GM21528 (cell line): ENCODE measurements at regions not wholly inside any gene's neighbourhood (a gene's known extent, or its start where the extent isn't known, plus 50 kb on each side); places are given as distances from the start of the nearest gene placed in this dataset.
"Not testable (repeated sequence)": the region's sequence is repeated elsewhere in the genome, so short reads cannot be mapped to it uniquely, and the experiment has no call there.

Experiments
- ATAC-seq: cut with Tn5 transposase; IDR thresholded peaks from one replicate; pipeline ENCODE4 v1.9.1; 2021; ENCODE audit warnings: mild to moderate bottlenecking, moderate library complexity; ENCODE audit not compliant: unreplicated experiment, low FRiP score

DNA sequence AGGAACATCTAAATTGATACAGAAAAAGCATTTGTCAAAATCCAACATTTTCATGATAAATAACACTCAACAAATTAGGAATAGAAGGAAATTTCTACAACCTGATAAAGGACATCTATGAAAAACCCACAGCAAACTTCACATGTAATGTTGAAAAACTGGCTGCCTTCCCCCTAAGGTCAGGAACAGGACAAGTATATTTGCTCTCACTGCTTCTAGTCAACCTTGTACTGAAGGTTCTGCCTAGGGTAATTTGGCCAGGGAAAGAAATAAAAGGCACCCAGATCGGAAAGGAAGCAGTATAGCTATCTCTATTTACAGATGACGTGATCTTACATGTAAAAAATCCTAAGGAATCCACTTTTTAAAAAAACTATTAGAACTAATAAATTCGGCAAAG lies 97.1 kb upstream of the USP9X start:
- no peak for ATAC-seq

DNA sequence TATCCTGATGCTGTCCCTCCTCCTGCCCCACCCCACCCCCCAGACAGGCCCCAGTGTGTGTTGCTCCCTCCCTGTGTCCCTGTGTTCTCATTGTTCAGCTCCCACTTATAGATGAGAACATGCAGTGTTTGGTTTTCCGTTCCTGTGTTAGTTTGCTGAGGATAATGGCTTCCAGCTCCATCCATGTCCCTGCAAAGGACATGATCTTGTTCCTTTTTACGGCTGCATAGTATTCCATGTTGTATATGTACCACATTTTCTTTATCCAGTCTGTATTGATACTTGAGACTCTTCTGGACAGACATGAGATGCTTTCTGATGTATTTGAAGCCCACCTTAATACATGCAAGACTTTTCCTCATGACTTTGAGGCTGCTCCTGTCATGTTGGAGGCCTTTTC lies 91.8 kb upstream of the USP9X start:
- not testable (repeated sequence) for ATAC-seq

DNA sequence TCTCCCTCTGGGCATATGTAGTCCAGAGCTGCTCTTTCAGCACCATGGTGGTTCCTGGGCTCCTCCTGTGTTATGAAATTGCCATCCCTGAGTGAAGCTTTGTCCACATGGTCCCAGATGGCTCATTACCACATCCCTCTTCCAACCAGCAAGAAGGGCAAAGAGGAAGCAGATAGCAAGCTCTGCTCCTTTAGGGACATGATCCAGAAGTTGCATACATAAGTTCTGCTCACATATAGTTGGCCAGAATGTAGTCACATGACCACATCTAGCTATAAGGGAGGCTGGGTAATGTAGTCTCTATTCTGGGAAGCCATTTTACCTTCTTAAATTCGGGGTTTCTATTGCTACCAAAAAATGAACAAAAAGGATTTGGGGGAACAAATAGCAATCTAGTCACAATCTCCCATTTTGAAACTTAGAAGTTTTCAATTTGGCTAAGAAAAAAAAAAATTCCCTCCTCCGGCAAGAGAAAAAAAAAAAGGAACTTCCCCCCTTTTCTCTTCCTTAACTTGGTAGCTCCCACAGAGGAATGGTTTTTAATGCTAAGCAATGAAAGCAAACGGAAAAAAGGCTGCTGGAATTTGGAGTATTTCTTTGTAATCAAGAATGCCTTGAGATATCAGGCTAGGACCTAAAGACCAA lies 88.2 kb upstream of the USP9X start:
- no peak for ATAC-seq

DNA sequence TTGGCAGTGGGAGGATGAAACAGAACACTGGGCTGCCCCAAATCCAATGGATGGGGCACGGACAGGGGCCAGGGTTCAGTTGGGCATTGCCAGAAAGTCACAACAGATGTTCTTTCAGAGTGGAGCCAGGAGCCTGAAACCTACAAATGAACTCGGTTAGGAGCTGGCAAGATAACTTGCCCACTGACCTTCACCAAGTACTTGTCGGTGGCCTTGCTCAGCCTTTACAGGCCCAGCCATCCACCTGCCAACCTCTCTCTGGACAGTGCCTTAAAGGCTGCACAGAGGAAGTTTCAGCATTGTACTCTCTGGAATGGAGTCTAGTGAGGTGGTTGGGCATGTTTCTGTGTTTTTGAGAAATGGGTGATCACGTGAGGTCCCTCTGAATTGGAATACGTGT lies 87.1 kb upstream of the USP9X start:
- ATAC-seq, result no peak

DNA sequence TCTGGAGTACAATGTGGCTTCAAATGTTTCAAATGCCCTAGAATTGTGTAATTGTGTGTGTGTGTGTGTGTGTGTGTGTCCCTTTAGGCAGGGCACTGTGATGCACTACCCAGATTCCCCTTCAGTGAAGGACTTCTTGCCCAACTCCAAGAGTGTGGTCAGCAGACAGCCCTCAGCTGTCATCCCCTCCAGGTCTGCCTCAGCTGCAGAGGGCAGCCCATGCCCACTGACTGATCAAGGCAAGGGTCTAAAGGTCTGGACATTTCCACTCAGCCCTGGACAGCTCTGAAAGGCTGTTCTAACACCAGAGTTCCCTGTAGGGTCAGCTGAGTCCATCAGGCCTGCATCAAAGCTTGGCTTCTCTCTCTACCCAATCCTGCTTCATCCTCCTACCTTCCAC lies 83.9 kb upstream of the USP9X start:
- no peak for ATAC-seq

DNA sequence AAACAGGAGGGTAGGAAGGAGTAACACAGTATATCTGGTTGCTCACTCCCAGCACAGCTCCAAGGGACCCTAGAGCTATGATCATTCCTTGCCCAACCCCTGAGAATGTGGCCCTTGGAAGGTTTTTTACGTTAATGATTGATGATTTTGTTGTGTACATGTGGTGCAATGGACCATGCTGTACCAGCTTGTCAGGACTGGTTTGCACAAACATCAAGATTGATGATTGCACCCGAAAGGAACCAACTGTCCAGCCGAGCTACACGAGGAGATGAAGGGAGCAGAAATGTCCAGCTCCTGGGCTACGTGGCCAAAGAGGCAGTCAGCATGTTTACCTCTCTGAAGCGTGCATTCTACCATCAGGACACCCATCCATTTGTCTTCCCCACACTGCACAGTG lies 83.2 kb upstream of the USP9X start:
- ATAC-seq, result no peak

DNA sequence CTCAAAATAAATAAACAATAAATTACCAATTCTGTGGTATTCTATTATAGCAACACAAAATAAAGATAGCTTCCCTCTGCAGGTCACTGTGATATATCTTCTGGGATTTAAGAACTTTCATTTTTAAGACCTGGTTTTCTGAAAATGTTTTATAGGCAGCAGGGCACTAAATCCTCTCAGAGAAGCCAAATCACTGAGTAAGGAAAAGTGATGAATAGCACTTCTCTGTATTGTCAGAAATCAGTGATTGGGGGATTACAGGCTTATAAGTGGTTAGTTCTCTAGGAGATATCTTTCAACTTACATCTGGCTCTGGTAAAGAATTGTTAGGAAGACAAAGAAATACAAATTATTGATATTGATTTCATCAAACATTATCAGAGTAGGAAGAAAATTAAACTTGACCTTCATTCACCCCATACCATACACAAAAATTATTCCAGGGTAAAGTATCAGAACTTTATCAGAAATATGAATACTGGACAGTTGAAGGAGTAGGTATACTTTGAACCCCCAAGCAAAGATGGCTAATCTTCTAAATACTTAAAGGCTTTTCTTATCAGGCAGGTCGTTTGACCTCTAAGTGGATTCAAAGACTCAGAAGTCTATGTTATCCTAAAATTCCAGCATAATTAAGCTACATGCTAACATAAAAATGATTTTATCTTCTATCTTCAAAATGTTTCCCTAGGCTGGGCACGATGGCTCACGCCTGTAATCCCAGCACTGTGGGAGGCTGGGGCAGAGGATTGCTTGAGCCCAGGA lies 81.6 kb upstream of the USP9X start:
- no peak for ATAC-seq

DNA sequence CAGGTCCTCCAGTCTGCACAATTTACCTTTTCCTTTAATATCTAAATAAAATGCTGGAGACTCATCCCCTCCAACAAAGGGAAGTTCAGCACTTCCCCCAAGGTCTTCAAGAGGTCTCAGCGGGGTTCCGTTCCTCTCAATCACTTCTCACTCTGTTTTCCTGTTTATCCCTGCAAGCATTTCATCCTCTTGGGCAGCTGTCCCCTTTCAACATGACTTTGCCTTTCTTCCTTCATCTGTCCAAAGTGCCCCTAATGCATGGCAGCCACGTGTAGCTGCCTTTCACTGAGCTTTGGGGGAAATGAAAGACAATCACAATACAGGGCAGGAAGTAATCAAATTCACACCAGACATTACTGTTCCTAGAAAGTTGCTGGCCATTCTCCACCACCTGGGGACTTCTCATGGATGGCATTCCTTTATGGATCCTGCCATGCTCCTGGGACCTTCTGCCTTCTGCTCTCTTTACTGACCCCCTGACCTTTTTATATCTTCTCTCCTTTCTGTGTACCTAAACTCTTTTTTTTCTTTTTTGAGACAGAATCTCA lies 79.7 kb upstream of the USP9X start:
- ATAC-seq, result no peak

DNA sequence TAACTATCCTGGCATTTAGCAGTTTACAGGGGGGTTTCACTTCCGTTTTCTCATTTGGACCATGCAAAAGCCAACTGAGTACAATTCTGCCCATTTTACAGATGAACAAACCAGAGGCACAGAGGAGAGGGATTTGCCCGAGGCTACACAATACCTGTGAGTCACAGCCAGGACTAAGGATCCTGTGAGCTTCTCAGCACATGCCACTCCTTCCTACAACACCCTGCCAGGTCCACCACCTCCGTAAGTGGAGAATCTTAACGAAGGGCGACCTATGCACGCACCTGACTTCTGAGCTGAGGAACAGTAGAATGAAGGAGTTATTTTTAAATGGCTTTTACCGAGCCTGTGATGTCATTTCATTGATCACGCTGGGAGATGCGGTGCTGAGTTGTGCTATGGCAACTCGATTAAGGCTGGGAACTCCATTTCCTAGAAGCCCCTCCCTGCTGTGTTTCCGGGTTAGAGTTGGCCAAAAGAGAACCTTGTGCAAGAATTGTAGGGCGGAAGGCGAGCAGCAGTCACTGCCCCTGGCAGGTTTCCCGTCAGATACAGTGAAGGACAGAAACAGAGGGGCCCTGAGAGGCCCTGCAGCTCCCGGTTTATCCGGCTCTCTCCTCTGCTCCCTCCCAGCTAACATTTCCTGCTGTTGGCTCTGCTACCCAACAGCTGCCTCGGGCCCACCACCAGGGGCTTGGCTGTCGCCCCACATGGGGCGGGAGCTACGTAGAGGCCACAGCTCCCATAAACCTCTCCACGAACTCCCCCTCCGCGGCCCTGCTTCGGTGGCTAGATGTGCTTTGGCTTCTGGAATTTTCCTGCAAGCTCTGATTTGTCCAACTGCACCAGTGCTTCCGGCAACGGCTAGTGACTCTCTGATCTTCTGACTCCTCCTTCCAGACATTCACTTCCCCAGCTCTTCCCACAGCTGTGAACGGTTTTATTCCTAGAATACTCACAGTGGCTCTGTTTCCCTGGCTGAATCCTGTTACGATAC lies 75.1 kb upstream of the USP9X start:
- ATAC-seq, result no peak

DNA sequence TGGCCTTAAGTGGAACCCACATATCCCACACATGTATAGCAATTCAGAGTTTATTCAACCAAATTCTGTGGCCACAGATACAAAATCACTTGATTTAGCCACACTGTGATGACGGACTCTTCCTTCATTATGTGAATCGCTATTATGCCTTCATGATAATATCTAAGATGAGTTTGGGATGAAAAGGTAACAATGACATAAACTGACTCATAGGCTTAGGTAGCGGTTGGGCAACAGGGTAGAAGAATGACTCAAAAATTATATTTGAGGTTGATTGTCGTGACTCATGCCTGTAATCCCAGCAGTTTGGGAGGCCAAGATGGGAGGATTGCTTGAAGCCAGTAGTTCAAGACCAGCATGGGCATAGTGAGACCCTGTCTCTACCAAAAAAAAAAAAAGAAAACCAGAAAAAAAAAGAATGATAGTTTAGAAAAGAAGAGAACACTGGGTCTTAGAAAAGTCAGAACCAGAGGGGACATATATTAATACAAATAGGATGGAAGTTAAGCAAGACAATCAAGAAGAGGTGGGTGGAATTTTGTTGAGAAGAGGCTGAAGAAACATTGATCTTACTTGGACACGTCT lies 70.4 kb upstream of the USP9X start:
- no peak for ATAC-seq

DNA sequence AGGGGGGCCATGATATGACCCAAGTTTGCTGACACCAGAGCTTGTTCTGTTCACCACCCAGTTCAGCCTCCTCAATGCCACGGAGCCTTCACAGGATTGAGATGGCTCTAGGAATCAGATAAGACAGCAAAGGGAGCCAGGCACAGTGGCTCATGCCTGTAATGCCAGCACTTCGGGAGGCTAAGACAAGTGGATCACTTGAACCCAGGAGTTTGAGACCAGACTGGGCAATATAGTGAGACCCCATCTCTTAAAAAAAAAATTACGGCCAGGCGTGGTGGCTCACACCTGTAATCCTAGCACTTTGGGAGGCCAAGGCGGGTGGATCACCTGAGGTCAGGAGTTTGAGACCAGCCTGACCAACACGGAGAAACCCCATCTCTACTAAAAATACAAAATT lies 67.5 kb upstream of the USP9X start:
- not testable (repeated sequence) for ATAC-seq

DNA sequence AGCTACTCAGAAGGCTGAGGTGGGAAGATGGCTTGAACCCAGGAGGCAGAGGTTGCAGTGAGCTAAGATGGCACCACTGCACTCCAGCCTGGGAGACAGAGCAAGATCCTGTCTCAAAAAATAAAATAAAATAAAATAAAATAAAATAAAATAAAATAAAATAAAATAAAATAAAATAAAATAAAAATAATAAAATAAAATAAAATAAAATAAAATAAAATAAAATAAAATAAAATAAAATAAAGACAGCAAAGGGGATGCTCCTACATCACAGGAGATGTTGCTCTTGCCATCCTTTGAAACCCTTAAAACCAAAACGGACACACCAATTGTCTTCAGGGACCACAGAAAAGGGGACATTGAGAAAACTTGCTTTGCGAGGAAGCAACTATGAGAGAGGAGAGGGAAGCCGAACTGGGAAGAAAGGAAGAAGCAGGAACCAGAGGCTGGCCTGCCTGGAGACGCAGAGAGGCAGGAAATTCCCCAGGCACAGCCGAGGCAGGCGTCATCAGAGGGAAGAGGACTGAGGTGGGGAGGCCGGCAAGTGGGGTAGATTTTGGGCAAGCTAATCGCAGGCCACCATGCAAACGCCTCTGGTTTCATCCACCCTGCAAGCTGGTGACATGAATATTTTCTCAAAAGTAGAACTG lies 66.7 kb upstream of the USP9X start:
- not testable (repeated sequence) for ATAC-seq

DNA sequence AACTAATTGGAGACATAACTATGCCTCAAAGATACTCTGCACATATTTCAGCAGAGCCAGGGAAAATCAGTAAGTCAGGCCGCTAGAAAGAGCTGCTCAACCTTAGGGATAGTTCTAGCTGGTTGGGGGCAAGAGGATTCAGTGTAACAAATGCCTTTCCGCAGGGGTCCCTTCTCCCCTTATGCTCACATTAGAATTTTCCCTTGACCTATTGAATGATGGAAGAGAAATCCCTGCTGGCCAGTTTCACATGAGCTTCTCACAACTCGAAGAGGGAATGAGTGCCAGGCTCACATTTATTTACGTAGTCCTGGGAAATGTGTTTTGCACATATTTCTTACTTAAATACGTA lies 66.2 kb upstream of the USP9X start:
- ATAC-seq, result no peak

DNA sequence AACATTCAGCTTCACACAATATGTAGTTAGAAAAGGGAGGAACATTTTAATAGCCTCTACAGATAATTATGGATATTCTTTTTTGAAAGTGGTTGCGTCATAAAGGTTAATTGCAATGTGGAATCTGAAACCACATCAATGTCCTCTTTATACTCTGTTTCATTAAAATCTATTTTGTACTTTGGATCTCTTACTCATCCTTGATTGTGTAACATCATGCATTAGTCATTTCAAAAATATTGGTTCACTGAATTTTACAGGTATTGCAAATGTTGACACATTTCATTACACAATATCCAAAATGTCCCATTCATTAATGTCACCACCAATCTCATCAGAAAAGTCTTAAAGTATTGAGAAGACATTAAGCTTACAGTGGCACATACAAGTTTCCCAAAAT lies 62.7 kb upstream of the USP9X start:
- no peak for ATAC-seq

DNA sequence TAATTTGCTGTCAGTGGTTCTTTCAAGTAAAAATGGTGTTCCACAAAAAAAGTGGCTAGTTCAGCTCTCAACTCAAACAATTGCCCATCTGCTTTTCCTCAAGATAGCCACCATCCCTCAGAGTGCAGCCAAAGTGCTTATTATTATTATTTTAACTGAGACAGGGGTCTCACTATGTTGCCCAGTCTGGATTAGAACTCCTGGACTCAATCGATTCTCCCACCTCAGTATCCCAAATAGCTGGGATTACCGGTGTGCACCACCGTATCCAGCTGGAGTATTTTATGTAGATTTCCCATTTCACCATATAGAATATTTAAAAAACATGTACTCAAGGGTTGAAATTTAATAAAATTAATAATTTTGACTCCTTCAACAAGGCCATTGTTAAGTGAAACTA lies 62.1 kb upstream of the USP9X start:
- ATAC-seq, result no peak

DNA sequence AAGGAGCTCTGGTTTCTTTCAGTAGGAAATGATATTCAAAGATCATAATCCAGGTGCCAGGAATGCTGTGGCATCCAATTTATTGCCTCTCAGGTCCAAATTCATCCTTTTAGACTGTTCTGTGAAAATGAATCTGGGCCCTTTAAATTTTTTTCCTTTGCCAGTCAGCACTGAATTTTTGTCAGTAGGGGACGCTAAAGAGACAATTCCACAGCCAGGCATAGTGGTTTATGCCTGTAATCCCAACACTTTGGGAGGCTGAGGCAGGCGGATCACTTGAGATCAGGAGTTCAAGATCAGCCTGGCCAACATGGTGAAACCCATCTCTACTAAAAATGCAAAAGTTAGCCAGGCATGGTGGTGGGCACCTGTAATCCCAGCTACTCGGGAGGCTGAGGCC lies 60.9 kb upstream of the USP9X start:
- not testable (repeated sequence) for ATAC-seq

DNA sequence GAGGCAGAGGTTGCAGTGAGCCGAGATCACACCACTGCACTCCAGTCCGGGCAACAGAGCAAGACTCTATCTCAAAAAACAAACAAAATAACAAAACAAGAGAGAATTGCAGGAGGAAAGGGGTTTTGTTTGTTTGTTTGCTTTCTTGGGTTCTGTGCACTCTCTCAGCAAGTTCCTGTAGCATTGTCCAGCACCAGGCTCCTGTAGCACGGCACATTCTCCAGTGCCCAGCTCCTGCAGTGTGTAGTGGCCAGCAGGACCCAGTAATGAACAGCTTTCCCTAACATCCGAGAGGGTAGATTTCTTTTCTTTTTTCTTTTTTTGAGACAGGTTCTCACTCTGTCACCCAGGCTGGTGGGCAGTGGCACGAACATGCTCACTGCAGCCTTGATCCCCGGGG lies 60.5 kb upstream of the USP9X start:
- ATAC-seq, result no peak

DNA sequence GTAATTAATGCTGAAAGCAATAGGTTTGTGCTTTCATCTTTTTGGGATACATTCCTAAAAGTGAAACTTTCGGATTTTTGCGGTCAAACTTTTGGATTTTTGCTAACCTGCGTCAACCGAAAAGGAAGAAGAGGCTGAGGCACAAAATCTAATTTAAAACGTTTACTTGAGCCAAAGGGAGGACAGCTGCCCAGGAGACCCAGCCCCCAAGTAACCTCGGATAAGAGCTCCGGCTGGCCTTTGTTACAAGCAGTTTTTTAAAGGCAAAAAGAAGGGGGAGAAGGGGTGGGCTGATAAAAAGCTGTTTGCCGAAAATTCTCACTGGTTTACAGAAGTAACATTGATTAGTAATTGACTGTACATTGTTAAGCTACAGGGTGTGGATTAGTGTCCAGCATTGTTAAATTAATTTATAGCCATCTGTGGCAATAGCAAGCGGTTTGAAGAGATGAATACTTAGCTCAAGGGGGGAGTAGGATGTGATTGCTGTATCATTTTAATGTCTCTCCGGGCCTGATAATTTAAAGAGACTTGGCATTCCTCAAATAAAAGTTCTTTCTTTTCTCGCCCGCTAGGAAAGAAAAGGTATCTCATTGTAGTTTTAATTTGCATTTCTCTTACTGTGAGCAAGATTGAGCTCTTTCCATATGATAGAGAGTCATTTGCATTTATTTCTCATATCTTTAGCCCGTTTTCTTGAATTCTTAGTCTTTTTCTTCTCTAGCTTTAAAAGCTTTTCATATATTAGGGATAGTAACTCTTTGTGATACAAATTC lies 59.1 kb upstream of the USP9X start:
- no peak for ATAC-seq

DNA sequence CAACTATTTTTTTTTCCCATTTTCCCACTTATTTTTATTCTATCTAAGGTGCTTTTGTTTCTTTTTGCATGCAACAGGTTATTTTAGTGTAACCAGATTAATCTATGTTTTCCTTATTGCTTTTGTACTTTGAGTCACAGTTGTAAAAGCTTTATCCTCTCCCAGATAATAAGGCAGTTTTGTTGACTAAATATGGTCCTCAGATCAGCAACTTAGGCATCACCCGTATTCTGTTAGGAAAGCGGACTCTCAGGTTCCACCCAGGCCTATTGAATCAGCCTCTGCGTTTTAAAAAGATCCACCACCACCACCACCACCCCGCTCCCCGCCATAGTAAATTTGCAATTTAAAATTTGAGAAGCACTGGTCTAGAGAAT lies 58.6 kb upstream of the USP9X start:
- no peak for ATAC-seq
